ENCODE measurements at regions not wholly inside any gene's neighbourhood (a gene's known extent, or its start where the extent isn't known, plus 50 kb on each side); places are given as distances from the start of the nearest gene placed in this dataset.
"Not testable (repeated sequence)": the region's sequence is repeated elsewhere in the genome, so short reads cannot be mapped to it uniquely, and the experiment has no call there.

GRCh38 chr9:66794769-66795168, 105.8 kb upstream of the ZNF658 start:
- not testable (repeated sequence) for H3K27ac Mint-ChIP-seq; DNase-seq (ENCODE audit: low spot score in 2 of 2); H3K27me3 Mint-ChIP-seq; H3K36me3 Mint-ChIP-seq; H3K4me3 Mint-ChIP-seq; H3K9me3 Mint-ChIP-seq; ATAC-seq (ENCODE audit: low read depth); H3K4me1 Mint-ChIP-seq

- not testable (repeated sequence) for DNase-seq (ENCODE audit: low spot score in 2 of 2); H3K4me1 Mint-ChIP-seq; H3K27ac Mint-ChIP-seq; H3K4me3 Mint-ChIP-seq; H3K9me3 Mint-ChIP-seq; H3K27me3 Mint-ChIP-seq; H3K36me3 Mint-ChIP-seq; ATAC-seq (ENCODE audit: low read depth)
Measured at GRCh38 chr9:66795723-66796503, 104.6 kb upstream of the ZNF658 start.

GRCh38 chr9:66797905-66798616, 102.5 kb upstream of the ZNF658 start:
- H3K4me3 Mint-ChIP-seq; H3K27me3 Mint-ChIP-seq; H3K4me1 Mint-ChIP-seq; H3K27ac Mint-ChIP-seq; ATAC-seq (ENCODE audit: low read depth); H3K36me3 Mint-ChIP-seq; H3K9me3 Mint-ChIP-seq; DNase-seq (ENCODE audit: low spot score in 2 of 2): not testable (repeated sequence)

- not testable (repeated sequence) for H3K36me3 Mint-ChIP-seq; H3K27ac Mint-ChIP-seq; ATAC-seq (ENCODE audit: low read depth); H3K27me3 Mint-ChIP-seq; H3K4me1 Mint-ChIP-seq; H3K9me3 Mint-ChIP-seq; DNase-seq (ENCODE audit: low spot score in 2 of 2); H3K4me3 Mint-ChIP-seq
Measured at GRCh38 chr9:66803619-66804018, 96.9 kb upstream of the ZNF658 start.

GRCh38 chr9:66810247-66810646, 90.3 kb upstream of the ZNF658 start:
- H3K4me3 Mint-ChIP-seq; H3K27ac Mint-ChIP-seq; H3K9me3 Mint-ChIP-seq; H3K4me1 Mint-ChIP-seq; H3K27me3 Mint-ChIP-seq; ATAC-seq (ENCODE audit: low read depth); H3K36me3 Mint-ChIP-seq; DNase-seq (ENCODE audit: low spot score in 2 of 2): not testable (repeated sequence)

GRCh38 chr9:66812367-66812766, 88.2 kb upstream of the ZNF658 start:
- H3K36me3 Mint-ChIP-seq; H3K27me3 Mint-ChIP-seq; H3K27ac Mint-ChIP-seq; H3K4me3 Mint-ChIP-seq; H3K9me3 Mint-ChIP-seq; ATAC-seq (ENCODE audit: low read depth); DNase-seq (ENCODE audit: low spot score in 2 of 2); H3K4me1 Mint-ChIP-seq: not testable (repeated sequence)

- not testable (repeated sequence) for H3K4me1 Mint-ChIP-seq; H3K9me3 Mint-ChIP-seq; DNase-seq (ENCODE audit: low spot score in 2 of 2); H3K27ac Mint-ChIP-seq; H3K27me3 Mint-ChIP-seq; H3K4me3 Mint-ChIP-seq; ATAC-seq (ENCODE audit: low read depth); H3K36me3 Mint-ChIP-seq
Measured at GRCh38 chr9:66812967-66813366, 87.6 kb upstream of the ZNF658 start.

- not testable (repeated sequence) for ATAC-seq (ENCODE audit: low read depth); H3K36me3 Mint-ChIP-seq; H3K4me3 Mint-ChIP-seq; H3K27ac Mint-ChIP-seq; H3K4me1 Mint-ChIP-seq; H3K27me3 Mint-ChIP-seq; DNase-seq (ENCODE audit: low spot score in 2 of 2); H3K9me3 Mint-ChIP-seq
Measured at GRCh38 chr9:66814038-66814437, 86.5 kb upstream of the ZNF658 start.

GRCh38 chr9:66819510-66819909, 81.0 kb upstream of the ZNF658 start:
- not testable (repeated sequence) for H3K27ac Mint-ChIP-seq; H3K9me3 Mint-ChIP-seq; H3K27me3 Mint-ChIP-seq; H3K36me3 Mint-ChIP-seq; DNase-seq (ENCODE audit: low spot score in 2 of 2); ATAC-seq (ENCODE audit: low read depth); H3K4me1 Mint-ChIP-seq; H3K4me3 Mint-ChIP-seq

GRCh38 chr9:66820014-66820660, 80.4 kb upstream of the ZNF658 start:
- not testable (repeated sequence) for H3K36me3 Mint-ChIP-seq; H3K4me3 Mint-ChIP-seq; ATAC-seq (ENCODE audit: low read depth); DNase-seq (ENCODE audit: low spot score in 2 of 2); H3K27me3 Mint-ChIP-seq; H3K27ac Mint-ChIP-seq; H3K4me1 Mint-ChIP-seq; H3K9me3 Mint-ChIP-seq

GRCh38 chr9:66824169-66824568, 76.4 kb upstream of the ZNF658 start:
- H3K27ac Mint-ChIP-seq; H3K9me3 Mint-ChIP-seq; H3K36me3 Mint-ChIP-seq; ATAC-seq (ENCODE audit: low read depth); H3K4me3 Mint-ChIP-seq; H3K27me3 Mint-ChIP-seq; DNase-seq (ENCODE audit: low spot score in 2 of 2); H3K4me1 Mint-ChIP-seq: not testable (repeated sequence)

- DNase-seq (ENCODE audit: low spot score in 2 of 2); H3K27ac Mint-ChIP-seq; H3K9me3 Mint-ChIP-seq; H3K4me3 Mint-ChIP-seq; H3K27me3 Mint-ChIP-seq; H3K4me1 Mint-ChIP-seq; ATAC-seq (ENCODE audit: low read depth); H3K36me3 Mint-ChIP-seq: not testable (repeated sequence)
Measured at GRCh38 chr9:66829853-66830252, 70.7 kb upstream of the ZNF658 start.

GRCh38 chr9:66830777-66831497, 69.6 kb upstream of the ZNF658 start:
- not testable (repeated sequence) for ATAC-seq (ENCODE audit: low read depth); H3K27ac Mint-ChIP-seq; H3K36me3 Mint-ChIP-seq

GRCh38 chr9:66832222-66832621, 68.3 kb upstream of the ZNF658 start:
- H3K4me3 Mint-ChIP-seq; H3K36me3 Mint-ChIP-seq; DNase-seq (ENCODE audit: low spot score in 2 of 2); H3K27me3 Mint-ChIP-seq; H3K27ac Mint-ChIP-seq; H3K9me3 Mint-ChIP-seq; ATAC-seq (ENCODE audit: low read depth); H3K4me1 Mint-ChIP-seq: not testable (repeated sequence)

More at GRCh38 chr9:66830777-66831497, 69.6 kb upstream of the ZNF658 start:
- H3K9me3 Mint-ChIP-seq; H3K27me3 Mint-ChIP-seq; DNase-seq (ENCODE audit: low spot score in 2 of 2); H3K4me3 Mint-ChIP-seq; H3K4me1 Mint-ChIP-seq: not testable (repeated sequence)
